DMS114 treated with DMSO at 0.1 percent for 48 hours (cell line): ENCODE measurements at regions not wholly inside any gene's neighbourhood (a gene's known extent, or its start where the extent isn't known, plus 50 kb on each side); places are given as distances from the start of the nearest gene placed in this dataset.

Experiments used
- DNase-seq: peaks from one replicate; lab custom pipeline; 2025; ENCODE audit not compliant: unreplicated experiment; lab: John Stamatoyannopoulos, UW

DNA sequence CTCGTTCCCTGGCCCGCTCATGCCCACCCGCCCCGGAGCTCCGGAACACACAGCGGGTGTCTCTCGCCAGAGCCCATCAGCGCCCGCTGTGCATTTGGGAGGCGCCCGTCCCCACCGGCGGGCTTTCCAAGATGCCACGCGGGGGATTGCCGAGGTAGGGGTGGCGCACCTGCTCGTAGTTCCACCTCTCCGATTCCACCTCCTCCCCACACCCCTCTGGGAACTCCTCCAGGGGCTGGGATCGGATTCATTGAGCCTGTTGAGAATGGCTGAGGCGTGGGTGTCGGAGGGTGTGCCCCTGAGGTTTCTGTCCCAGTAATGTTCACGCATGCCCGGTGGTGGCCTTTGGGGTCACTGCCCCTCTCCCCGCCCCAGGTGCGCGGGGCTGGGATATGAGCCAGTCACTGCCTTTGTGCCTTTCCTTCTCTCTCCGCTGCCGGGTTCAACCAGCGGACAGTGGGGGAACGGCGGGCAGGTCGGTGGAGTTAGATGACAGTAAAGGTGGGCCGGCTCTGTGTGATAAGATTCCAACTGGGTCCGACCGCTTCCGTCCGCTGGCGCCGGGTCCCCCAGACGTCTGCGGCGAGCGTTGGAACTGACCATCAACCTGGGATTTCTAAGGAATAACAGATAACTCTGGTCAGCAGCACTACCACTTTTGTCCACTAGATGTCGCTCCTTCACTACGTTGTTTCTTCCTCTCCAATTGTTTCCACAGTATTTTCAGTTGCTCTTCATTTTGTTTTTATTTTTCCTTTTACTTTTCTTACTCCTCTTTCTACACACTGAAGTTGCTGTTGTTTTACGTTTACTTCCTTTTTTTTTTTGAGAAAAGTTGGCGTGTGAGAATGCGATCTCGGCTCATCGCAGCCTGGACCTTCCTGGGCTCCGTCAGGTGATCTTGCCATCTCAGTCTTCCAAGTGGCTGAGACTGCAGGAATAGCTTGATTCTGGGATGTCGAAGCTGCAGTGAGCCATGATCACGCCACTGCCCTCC, 178.1 kb upstream of the ALG10B start:
- peak; percentile 81 for DNase-seq

DNA sequence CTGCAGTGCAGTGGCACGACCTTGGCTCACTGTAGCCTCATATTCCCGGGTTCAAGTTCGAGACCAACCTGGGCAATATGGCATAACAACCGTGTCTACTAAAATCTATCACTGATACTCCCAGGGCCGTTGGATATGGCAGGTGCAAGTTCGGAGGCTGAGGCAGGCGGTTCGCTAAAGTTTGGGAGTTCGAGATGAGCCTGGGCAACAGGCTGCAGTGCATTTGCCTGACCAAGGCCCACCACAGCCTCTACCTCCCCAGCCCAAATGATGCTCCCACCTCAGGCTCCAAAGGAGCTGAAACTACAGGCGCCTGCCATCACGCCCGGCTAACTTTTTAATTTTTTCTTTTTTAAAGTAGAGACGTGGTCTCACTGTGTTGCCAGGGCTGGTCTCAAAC, 177.1 kb upstream of the ALG10B start:
- no peak for DNase-seq

DNA sequence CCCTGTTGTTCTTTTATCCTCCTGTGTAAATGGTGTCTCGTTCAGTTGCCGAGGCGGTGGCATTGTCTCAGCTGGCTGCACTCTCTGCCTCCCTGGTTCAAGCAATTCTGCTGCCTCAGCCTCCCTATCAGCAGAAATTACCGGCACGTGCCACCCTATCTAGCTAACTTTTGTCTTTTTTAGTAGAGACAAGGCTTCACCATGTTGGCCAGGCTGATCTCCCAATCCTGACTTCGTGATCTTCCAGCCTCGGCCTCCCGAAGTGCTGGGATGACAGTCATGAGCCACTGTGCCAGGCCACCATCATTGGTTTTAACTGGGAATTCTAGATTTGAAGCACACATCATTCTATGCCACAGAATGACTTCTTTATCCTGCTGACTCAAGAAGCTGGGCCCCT, 175.3 kb upstream of the ALG10B start:
- no peak for DNase-seq

DNA sequence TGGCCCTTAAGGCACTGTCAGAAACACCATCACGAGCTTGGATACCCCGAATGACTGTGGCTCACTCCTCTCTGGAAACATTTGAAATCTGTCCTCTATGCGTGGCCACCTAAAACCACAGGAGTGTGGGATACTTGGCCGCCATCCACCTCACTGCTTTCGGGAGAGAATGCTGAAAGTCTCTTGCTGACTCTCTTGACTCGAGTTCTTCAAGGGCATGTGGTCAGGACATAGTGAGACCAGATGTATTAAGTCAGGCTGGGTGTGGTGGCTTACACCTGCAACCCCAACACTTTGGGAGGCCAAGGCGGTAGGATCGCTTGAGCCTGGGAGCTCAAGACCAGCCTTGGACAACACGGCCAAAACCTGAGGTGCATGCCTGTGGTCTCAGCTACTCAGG, 174.7 kb upstream of the ALG10B start:
- no peak for DNase-seq

DNA sequence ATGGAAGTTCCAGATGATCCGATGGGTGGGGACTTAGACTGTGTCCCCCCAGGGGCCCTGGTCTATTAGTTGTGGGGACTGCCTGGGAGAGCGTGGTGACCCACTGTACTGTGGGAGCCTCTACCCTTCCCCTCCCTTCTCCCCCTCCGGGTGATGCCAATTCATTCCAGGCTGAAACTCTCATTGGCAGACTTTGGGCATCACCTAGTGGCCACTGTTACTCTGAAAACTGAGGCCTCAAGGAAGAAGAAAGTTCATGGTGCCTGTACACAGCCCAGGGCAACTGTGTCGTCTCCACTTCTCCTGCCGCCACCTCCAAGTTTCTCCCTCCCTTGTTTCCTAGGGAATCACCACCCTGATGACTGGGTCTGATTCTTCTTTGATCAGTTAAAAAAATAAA, 173.6 kb upstream of the ALG10B start:
- no peak for DNase-seq

DNA sequence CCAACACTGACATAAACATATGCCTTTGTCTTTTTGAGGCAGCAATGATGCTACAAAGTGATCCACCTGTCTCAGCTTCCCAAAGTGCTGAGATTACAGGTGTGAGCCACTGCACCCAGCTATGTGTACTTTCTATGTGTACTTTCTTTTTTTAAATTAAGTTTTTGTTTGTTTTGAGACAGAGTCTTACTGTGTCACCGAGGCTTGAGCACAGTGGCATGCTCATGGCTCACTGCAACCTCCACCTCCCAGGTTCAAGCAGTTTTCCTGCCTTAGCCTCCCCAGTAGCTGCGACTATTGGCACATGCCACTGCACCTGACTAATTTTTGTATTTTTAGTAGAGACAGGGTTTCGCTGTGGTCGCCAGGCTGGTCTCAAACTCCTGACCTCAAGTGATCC, 172.5 kb upstream of the ALG10B start:
- no peak for DNase-seq

DNA sequence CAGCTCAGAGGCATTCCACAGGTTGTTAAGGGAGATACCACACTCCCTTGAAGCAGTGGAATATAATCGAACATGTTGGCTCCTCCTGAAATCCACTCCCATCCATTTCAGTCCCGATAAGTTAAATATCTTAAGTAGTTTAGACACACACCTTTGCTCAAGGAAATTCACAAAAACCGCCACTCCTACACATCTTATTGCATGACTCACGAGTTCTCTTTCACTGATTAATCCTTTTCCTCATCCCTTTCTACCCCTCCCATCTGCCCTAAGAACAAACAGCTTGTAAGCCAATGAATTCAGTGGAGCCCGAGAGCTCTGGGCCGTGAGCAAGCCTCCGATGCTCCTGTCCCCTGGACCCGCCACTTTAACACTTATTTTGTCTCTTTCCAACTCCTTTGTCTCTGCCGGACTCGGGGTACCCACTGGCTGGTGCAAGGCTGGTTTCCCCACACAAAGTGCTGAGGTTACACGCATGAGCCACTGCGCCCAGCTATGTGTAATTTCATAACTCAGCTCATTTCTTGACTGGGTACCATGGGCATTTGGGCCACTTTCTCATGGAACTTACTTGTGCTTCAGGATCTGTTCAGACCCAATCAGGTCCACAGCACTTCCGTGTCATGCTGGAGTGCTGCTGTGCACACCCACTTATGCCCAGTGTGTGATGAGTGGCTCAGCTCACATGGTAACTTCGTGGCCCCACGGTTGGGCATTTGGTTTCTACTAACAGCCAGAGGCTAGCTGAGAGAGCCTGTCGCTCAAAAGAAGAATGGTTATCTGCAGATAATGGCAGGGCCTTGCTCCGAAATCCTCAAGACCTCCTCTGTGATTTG, 171.8 kb upstream of the ALG10B start:
- no peak for DNase-seq

DNA sequence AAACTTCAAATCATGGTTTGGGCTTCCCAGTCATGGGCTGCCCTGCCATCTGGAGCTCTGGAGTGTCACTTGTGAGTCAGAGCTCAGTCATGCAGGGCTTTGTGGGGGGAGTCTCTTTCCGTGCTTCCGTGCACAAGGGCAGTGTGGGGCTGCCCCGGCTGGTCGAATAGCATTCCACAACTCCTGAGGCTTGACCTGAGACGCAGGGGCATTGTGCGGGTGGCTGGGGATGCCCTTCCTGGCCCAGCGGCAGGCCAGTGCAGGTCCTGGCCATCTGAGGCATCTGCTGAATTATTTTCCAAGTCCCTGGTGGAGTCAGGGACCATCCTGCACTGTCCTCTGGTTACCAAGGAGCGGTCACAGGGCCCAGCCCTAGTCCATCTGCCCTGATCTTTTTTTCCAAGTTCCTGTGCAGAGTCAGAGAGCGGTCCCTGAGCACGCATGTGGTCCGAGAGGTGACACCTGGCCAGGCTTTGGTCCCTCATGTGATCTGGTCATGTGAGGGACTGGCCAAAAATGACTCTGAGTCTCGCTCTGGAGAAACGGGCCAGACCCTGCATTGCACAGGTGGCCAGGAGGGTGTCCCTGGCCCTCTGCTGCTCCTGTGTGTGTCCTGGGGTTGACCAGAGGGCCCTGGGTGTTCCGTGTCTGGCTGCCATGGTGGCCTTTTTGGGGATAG, 167.0 kb upstream of the ALG10B start:
- DNase-seq, result no peak

DNA sequence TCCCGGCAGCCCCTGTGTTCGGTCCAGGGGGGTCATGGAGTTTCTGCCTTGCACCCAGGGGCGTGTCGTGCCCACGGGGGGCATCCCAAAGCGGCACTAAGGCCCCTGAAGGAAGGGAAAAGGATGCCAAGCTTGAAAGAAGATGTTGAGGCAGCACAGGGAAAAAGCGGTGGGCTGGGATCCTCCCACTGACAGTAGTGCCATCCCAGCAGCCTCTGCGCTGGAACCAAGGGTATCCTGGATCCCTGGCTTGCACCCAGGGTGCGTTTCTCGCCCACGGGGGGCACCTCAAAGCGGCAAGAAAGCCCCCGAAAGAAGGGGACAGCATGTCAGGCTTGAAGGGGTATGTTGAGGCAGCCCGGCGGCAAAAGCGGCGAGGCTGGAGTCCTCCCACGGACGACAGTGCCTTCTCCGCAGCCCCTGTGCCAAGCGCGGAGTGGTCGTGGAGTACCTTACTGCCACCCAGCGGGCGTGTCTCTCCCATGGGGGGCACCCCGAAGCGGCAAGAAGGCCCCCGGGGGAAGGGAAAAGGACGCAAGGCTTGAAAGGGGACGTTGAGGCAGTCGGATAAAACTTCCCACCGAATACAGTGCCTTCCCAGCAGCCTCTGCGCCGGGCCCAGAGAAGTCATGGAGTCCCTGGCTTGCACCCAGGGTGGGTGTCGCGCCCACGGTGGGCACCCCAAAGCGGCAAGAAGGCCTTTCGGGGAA, 164.4 kb upstream of the ALG10B start:
- DNase-seq, result no peak

DNA sequence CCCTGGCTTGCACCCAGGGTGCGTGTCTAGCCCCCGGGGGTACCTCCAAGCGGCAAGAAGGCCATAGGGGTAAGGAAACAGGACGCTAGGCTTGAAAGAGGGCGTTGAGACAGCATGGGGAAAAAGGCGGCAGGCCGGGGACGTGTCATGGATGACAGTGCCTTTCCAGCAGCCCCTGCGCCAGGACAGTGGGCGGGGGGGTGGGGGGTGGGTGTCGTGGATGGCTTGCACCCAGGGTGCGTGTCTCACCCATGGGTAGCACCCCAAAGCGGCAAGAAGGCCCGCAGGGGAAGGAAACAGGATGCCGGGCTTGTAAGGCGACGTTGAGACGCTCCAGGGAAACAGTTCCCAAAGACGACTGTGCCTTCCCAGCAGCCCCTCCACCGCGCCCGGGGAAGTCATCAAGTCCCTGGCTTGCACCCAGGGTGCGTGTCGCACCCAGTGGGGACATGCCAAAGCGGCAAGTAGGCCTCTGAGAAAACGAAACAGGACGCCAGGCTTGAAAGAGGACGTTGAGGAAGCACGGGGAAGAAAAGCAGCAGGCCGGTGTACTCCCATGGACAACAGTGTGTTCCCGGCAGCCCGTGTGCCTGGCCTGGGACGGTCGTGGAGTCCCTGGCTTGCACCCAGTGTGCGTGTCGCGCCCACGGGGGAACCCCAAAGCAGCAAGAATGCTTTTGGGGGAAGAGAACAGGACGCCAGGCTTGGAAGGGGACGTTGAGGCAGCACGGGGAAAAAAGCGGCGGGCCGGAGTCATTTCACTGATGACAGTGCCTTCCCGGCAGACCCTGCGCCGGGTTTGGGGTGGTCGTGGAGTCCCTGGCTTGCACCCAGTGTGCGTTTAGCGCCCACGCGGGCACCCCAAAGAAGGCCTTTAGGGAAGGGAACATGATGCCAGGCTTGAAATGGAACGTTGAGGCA, 163.5 kb upstream of the ALG10B start:
- DNase-seq, result no peak

DNA sequence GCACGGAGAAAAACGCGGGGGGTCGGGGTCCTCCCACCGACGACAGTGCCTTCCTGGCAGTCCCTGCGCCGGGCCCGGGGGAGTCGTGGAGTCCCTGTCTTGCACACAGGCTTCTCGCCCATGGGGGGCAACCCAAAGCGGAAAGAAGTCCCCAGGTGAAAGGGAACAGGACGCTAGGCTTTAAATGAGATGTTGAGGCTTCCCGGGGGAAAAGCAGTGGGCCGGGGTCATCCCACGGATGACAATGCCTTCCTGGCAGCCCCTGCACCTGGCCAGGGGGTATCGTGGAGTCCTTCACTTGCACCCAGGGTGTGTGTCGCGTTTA, 162.9 kb upstream of the ALG10B start:
- DNase-seq, result no peak

DNA sequence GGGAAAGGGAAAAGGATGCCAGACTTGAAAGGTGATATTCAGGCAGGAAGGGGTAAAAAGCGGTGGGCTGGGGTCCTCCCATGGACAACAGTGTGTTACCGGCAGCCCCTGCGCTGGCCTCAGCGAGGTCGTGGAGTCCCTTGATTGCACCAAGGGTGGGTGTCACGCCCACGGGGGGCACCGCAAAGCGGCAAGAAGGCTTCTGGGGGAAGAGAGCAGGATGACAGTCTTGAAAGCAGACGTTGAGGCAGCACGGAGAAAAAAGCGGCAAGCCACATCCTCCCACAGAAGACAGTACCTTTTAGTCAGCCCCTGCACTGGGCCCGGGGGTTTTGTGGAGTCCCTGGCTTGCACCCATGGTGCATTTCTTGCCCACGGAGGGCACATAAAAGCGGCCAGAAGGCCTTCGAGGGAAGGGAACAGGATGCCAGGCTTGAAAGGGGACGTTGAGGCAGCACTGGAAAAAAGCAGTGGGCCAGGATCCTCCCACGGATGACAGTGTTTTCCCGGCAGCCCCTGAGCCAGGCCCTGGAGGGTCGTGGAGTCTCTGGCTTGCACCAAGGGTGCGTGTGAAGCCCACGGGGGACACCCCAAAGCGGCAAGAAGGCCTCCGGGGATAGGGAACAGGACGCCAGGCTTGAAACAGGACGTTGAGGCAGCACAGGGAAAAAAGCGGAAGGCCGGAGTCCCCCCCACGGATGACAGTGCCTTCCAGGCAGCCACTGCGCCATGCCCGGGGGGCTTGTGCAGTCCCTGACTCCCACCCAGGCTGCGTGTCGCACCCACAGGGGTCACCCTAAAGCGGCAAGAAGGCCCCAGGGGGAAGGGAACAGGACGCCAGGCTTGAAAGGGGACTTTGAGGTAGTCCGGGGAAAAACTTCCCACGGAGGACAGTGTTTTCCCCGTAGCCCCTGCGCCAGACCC, 162.2 kb upstream of the ALG10B start:
- DNase-seq, result no peak

DNA sequence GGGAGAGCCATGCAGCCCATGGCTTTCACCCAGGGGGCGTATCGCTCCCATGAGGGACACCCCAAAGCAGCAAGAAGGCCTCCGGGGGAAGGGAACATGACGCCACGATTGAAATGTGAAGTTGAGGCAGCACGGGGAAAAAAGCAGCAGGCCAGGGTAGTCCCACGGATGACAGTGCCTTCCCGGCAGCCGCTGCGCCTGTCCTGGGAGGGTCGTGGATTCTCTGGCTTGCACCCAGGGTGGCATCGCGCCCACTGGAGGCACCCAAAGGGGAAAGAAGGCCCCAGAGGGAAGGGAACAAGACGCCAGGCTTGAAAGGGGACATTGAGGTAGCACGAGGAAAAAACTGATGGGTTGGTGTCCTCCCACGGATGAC, 161.6 kb upstream of the ALG10B start:
- no peak for DNase-seq

DNA sequence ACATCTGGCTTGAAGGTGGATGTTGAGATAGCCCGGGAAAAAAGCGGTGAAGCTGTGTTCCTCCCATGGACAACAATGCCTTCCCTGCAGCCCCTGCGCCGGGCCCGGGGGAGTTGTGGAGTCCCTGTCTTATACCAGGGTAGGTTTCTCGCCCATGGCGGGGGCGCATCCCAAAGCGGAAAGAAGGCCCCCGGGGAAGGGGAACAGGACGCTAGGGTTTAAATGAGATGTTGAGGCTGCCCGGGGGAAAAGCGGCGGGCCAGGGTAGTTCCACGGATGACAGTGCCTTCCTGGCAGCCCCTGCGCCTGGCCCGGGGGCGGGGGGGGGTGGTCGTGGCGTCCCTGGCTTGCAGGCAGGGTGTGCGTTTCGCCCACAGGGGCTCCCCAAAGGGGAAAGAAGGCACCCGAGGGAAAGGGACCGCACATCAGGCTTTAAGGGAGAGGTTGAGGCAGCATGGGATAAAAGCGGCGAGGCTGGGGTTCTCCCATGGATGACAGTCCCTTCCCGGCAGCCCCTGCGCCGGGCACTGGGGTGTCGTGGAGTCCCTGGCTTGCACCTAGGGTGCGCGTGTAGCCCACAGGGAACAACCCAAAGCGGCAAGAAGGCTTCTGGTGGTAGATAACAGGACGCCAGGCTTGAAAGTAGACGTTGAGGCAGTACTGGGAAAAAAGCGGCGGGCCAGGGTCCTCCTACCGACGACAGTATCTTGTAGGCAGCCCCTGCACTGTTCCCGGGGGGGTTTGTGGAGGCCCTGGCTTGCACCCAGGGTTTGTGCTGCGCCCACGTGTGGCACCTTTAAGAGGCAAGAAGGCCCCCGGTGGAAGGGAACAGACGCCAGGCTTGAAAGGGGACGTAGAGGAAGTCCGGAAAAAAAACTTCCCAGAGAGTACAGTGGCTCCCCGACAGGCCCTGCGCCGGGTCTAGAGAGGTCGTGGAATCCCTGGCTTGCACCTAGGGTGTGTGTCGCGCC, 160.8 kb upstream of the ALG10B start:
- no peak for DNase-seq

DNA sequence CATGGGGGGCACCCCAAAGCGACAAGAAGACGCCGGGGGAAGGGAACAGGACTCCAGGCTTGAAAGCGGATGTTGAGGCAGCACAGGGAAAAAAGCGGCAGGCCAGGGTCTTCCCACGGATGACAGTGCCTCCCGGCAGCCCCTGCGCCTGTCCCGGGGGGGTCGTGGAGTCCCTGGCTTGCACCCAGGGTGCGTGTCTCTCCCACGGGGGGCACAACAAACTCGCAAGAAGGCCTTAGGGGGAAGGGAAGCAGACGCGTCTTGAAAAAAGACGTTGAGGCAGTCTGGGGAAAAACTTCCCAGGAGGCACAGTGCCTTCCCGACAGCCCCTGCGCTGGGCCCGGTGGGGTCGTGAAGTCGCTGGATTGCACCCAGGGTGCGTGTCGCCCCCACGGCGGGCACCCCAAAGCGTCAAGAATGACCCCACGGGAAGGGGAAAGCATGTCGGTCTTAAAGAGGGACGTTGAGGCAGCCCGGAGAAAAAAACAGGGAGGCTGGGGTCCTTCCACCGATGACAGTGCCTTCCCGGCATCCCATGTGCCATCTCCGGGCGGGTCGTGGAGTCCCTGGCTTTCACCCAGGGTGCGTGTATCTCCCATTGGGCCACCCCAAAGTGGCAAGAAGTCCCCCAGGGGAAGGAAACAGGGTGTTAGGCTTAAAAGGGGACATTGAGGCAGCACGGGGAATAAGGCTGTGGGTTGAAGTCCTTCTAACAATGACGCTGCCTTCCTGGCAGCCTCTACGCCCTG, 159.9 kb upstream of the ALG10B start:
- DNase-seq, result no peak

DNA sequence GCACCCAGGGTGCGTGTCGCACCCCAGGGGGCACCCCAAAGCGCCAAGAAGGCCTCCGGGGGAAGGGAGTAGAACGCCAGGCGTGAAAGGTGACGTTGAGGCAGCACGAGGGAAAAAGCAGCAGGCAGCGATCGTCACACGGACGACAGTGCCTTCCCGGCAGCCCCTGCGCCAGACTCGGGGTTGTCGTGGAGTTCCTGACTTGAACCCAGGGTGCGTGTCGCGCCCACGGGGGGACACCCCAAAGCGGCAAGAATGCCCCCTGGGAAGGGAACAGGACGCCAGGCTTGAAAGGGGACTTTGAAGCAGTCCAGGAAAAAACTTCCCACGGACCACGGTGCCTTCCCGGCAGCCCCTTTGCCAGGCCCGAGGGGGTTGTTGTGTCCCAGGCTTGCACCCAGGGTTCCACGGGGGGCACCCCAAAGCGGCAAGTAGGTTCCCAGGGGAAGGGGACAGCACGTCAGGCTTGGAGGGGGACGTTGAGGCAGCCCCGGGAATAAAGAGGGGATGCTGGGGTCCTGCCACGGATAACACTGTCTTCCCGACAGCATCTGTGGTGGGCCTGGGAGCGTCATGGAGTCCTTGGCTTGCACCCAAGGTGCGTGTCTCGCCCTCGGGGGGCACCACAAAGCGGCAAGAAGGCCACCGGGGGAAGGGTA, 159.2 kb upstream of the ALG10B start:
- no peak for DNase-seq
